Peyer's patch (tissue), 4 donors: ENCODE measurements at regions not wholly inside any gene's neighbourhood (a gene's known extent, or its start where the extent isn't known, plus 50 kb on each side); places are given as distances from the start of the nearest gene placed in this dataset.

Source experiments
- CTCF ChIP-seq, 6 experiments: fragments of 450-650 bp in 4 of 6; fragments of 200-600 bp in 2 of 6; sonication (generic) in 1 of 6; IDR thresholded peaks; one replicate each; pipeline ENCODE4 v1.5.1; 2017 to 2019; ENCODE audit warnings: antibody characterized with exemption in 6 of 6, mild to moderate bottlenecking in 3 of 6, moderate library complexity in 1 of 6
- POLR2A ChIP-seq, 2 donors: fragments of 450-650 bp; IDR thresholded peaks; one replicate each; pipeline ENCODE4 v1.5.1; 2017; ENCODE audit warnings: antibody characterized with exemption in 2 of 2, mild to moderate bottlenecking in 2 of 2, moderate library complexity in 2 of 2

DNA sequence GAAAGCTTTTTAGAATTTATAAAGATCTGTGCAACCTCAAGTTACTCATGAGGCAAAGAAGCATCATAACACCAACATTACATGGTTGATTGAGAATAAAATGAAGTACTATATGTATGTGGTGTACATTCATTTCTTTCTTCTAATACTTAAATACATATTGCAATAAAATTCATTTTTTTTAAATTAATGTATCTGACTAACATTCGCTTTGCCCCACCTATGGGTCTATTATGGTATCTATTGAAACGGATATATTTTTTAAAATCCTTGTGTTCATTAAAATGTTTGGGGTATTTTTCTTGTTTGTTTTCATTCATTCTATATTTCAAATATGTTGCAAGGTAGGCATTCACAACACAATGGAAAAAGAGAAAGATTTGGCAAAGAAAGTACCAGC is 237.5 kb downstream of the DSEL start:
- TF ChIP-seq CTCF (IDR thresholded peaks at IDR 0.05): no peak
- TF ChIP-seq POLR2A (IDR thresholded peaks at IDR 0.05): no peak
